NCI-H2227 (cell line): ENCODE measurements at regions not wholly inside any gene's neighbourhood (a gene's known extent, or its start where the extent isn't known, plus 50 kb on each side); places are given as distances from the start of the nearest gene placed in this dataset.
A peak's percentile ranks its signal among the peaks of the same experiment; 100 is the strongest.
"Not testable (repeated sequence)": the region's sequence is repeated elsewhere in the genome, so short reads cannot be mapped to it uniquely, and the experiment has no call there.

ENCODE experiments used
- DNase-seq: peaks from one replicate; lab custom pipeline; 2025; ENCODE audit not compliant: unreplicated experiment; lab: John Stamatoyannopoulos, UW

- DNase-seq: no peak
These were observed 172.3 kb upstream of the PPP1R26 start for GRCh38 chr9:135307300-135307699.

- DNase-seq: not testable (repeated sequence)
These were observed 171.7 kb upstream of the PPP1R26 start for GRCh38 chr9:135307919-135308318.

GRCh38 chr9:135308821-135309762 lies 170.5 kb upstream of the PPP1R26 start:
- DNase-seq: no peak

- DNase-seq: no peak
These were observed 169.8 kb upstream of the PPP1R26 start for GRCh38 chr9:135309763-135310125.

- no peak for DNase-seq
These were observed 169.4 kb upstream of the PPP1R26 start for GRCh38 chr9:135310134-135310533.

GRCh38 chr9:135315572-135315971 lies 164.0 kb upstream of the PPP1R26 start:
- DNase-seq: no peak

GRCh38 chr9:135320331-135320730 lies 159.3 kb upstream of the PPP1R26 start:
- DNase-seq: no peak

- no peak for DNase-seq
These were observed 158.6 kb upstream of the PPP1R26 start for GRCh38 chr9:135320943-135321342.

GRCh38 chr9:135321580-135321979 lies 158.0 kb upstream of the PPP1R26 start:
- DNase-seq: no peak

GRCh38 chr9:135324329-135324728 lies 155.3 kb upstream of the PPP1R26 start:
- DNase-seq: no peak

- no peak for DNase-seq
These were observed 153.4 kb upstream of the PPP1R26 start for GRCh38 chr9:135326141-135326540.

- DNase-seq: no peak
These were observed 152.9 kb upstream of the PPP1R26 start for GRCh38 chr9:135326633-135327152.

GRCh38 chr9:135328485-135329417 lies 150.8 kb upstream of the PPP1R26 start:
- DNase-seq: peak; percentile 7

- DNase-seq: peak; percentile 87
These were observed 149.8 kb upstream of the PPP1R26 start for GRCh38 chr9:135329571-135330306.

GRCh38 chr9:135330307-135330631 lies 149.3 kb upstream of the PPP1R26 start:
- no peak for DNase-seq

- no peak for DNase-seq
These were observed 148.6 kb upstream of the PPP1R26 start for GRCh38 chr9:135330685-135331590.

- DNase-seq: no peak
These were observed 147.1 kb upstream of the PPP1R26 start for GRCh38 chr9:135332516-135332915.

- DNase-seq: no peak
These were observed 146.4 kb upstream of the PPP1R26 start for GRCh38 chr9:135332979-135333748.

- no peak for DNase-seq
These were observed 144.6 kb upstream of the PPP1R26 start for GRCh38 chr9:135334953-135335460.
